ENCODE measurements at regions not wholly inside any gene's neighbourhood (a gene's known extent, or its start where the extent isn't known, plus 50 kb on each side); places are given as distances from the start of the nearest gene placed in this dataset.

GRCh38 chr3:76656531-76657070 lies 383.3 kb upstream of the ROBO2 start:
- BruUV-seq (replicated peaks) = no TSS peak
- Histone ChIP-seq H3K27me3 (replicated peaks in 1 of 2; ENCODE audit: control insufficient read depth in 2 of 2, insufficient read depth in 2 of 2, low read length in 1 of 2) (no peaks in the 10 kb centered on the region), H3K4me3 (no peak overlapping the region), H4K20me1 (ENCODE audit: control insufficient read depth, insufficient read depth) (no peaks in the 10 kb centered on the region), H3K4me1 (ENCODE audit: control insufficient read depth, insufficient read depth, low read length) (no peaks in the 10 kb centered on the region), H3K36me3 (ENCODE audit: control insufficient read depth in 2 of 2, insufficient read depth in 2 of 2, low read length in 1 of 2) (no peaks in the 10 kb centered on the region), H2AFZ (ENCODE audit: control insufficient read depth, low read depth, low read length) (no peak overlapping the region), H3K4me2 (ENCODE audit: control insufficient read depth, insufficient read depth) (no peak overlapping the region), H3K79me2 (ENCODE audit: control insufficient read depth, insufficient read depth, low read length) (no peaks in the 10 kb centered on the region), H3K27ac (ENCODE audit: control insufficient read depth, insufficient read depth) (no peak overlapping the region), H3K9ac (ENCODE audit: control insufficient read depth, insufficient read depth, low read length) (no peak overlapping the region), H3K9me3 (replicated peaks; ENCODE audit: control insufficient read depth, insufficient read depth, low read length) (no peaks in the 10 kb centered on the region)
- TF ChIP-seq LARP7 (IDR thresholded peaks at IDR 0.05) = no peak
- TF ChIP-seq YY1 (IDR thresholded peaks at IDR 0.05; ENCODE audit: low read depth, low read length) = no peak
- SMC1A ChIA-PET (ENCODE audit: uncharacterized antibody, unreplicated experiment) = interaction anchor here (0.6 kb wide), 1 partner anchor 452 kb away, joined by 4 read pairs; no protein-coding TSS in a partner anchor
- in situ Hi-C loops (cut with MboI) (no loop called here), intact Hi-C loops (cut with micrococcal nuclease; ENCODE audit: unreplicated experiment) (no loop called here)
- WGBS (ENCODE audit: insufficient coverage, insufficient replicate concordance, low lambda C conversion rate, missing lambda C conversion rate) = 4% methylated on average over 4 of the region's 4 CpGs
- FAIRE-seq (no peak), DNase-seq (ENCODE audit: low read depth, low spot score) (no peak), ATAC-seq (no peak)
- CTCF ChIA-PET = no interaction called here
- RAD21 ChIA-PET (ENCODE audit: unreplicated experiment) = no interaction called here
- POLR2A ChIA-PET = no interaction called here

GRCh38 chr3:76657909-76658308 lies 382.0 kb upstream of the ROBO2 start:
- no peaks in the 10 kb centered on the region for H3K36me3 ChIP-seq (ENCODE audit: control insufficient read depth in 2 of 2, insufficient read depth in 2 of 2, low read length in 1 of 2)
- BruUV-seq (replicated peaks) = no TSS peak

More at GRCh38 chr3:76657909-76658308, 382.0 kb upstream of the ROBO2 start:
- Histone ChIP-seq H3K79me2 (ENCODE audit: control insufficient read depth, insufficient read depth, low read length) (no peaks in the 10 kb centered on the region), H4K20me1 (ENCODE audit: control insufficient read depth, insufficient read depth) (no peaks in the 10 kb centered on the region), H3K4me3 (no peak overlapping the region), H3K4me2 (ENCODE audit: control insufficient read depth, insufficient read depth) (no peak overlapping the region), H3K27ac (ENCODE audit: control insufficient read depth, insufficient read depth) (no peak overlapping the region), H3K9me3 (replicated peaks; ENCODE audit: control insufficient read depth, insufficient read depth, low read length) (no peaks in the 10 kb centered on the region), H3K9ac (ENCODE audit: control insufficient read depth, insufficient read depth, low read length) (no peak overlapping the region), H3K27me3 (replicated peaks in 1 of 2; ENCODE audit: control insufficient read depth in 2 of 2, insufficient read depth in 2 of 2, low read length in 1 of 2) (no peaks in the 10 kb centered on the region), H3K4me1 (ENCODE audit: control insufficient read depth, insufficient read depth, low read length) (no peaks in the 10 kb centered on the region), H2AFZ (ENCODE audit: control insufficient read depth, low read depth, low read length) (no peak overlapping the region)
- ATAC-seq (no peak), FAIRE-seq (no peak), DNase-seq (ENCODE audit: low read depth, low spot score) (no peak)
- intact Hi-C loops (cut with micrococcal nuclease; ENCODE audit: unreplicated experiment) (no loop called here), in situ Hi-C loops (cut with MboI) (no loop called here)
- no peak for TF ChIP-seq GABPA (IDR thresholded peaks at IDR 0.05; ENCODE audit: low read depth)
- no peak for TF ChIP-seq NFXL1 (IDR thresholded peaks at IDR 0.05; ENCODE audit: borderline replicate concordance)
- TF ChIP-seq SUZ12 (IDR thresholded peaks at IDR 0.05; ENCODE audit: unreplicated experiment) = no peak
- no peak for TF ChIP-seq CTCF (IDR thresholded peaks at IDR 0.05 in 2 of 3, conservative IDR thresholded peaks at IDR 0.05 in 1 of 3; ENCODE audit: control insufficient read depth in 2 of 3, extremely low read depth in 1 of 3, insufficient read depth in 1 of 3, low read depth in 3 of 3, low read length in 3 of 3)
- no peak for TF ChIP-seq POLR2AphosphoS2 (IDR thresholded peaks at IDR 0.05; ENCODE audit: low read depth, low read length)
- no peak for TF ChIP-seq YBX1 (IDR thresholded peaks at IDR 0.05)
- no peak for TF ChIP-seq NR2C2 (IDR thresholded peaks at IDR 0.05; ENCODE audit: borderline replicate concordance, control insufficient read depth, insufficient read length, low read depth)
- ChIA-PET CTCF (no interaction called here), POLR2A (no interaction called here), RAD21 (ENCODE audit: unreplicated experiment) (no interaction called here), SMC1A (ENCODE audit: uncharacterized antibody, unreplicated experiment) (no interaction called here)
- WGBS (ENCODE audit: insufficient coverage, insufficient replicate concordance, low lambda C conversion rate, missing lambda C conversion rate) = 53% methylated on average over 5 of the region's 5 CpGs
